GM23338 (cell line): ENCODE measurements at regions not wholly inside any gene's neighbourhood (a gene's known extent, or its start where the extent isn't known, plus 50 kb on each side); places are given as distances from the start of the nearest gene placed in this dataset.
A peak's percentile ranks its signal among the peaks of the same experiment; 100 is the strongest.

Experiments used
- ATAC-seq: fragments of 200-7000 bp; cut with Tn5 transposase; 3 replicates; pipeline ENCODE4 v1.9.1; 2020
- DNase-seq: peaks from one replicate; pipeline ENCODE4 v3.0.0-alpha.2; 2015; ENCODE audit warnings: low spot score
- H2AFZ ChIP-seq: fragments of 200-600 bp; sonication (generic); 2 replicates; pipeline ENCODE4 v1.8.0; 2016; ENCODE audit warnings: antibody characterized with exemption, mild to moderate bottlenecking, moderate library complexity
- H3F3A ChIP-seq: fragments of 200-600 bp; sonication (generic); replicated peaks from 2 replicates; pipeline ENCODE4 v1.8.0; 2017; ENCODE audit warnings: antibody characterized with exemption, mixed run types, low read depth
- H3K27ac ChIP-seq: fragments of 200-600 bp; sonication (generic); 2 replicates; pipeline ENCODE4 v1.6.1; 2016; ENCODE audit warnings: low read depth
- H3K27me3 ChIP-seq: fragments of 200-600 bp; sonication (generic); 2 replicates; pipeline ENCODE4 v1.8.0; 2016; ENCODE audit warnings: mild to moderate bottlenecking, mixed run types, moderate library complexity; ENCODE audit not compliant: insufficient read depth
- H3K36me3 ChIP-seq: fragments of 200-600 bp; sonication (generic); 2 replicates; pipeline ENCODE4 v1.8.0; 2016; ENCODE audit warnings: mild to moderate bottlenecking; ENCODE audit not compliant: insufficient read depth
- H3K4me1 ChIP-seq: fragments of 200-600 bp; sonication (generic); 2 replicates; pipeline ENCODE4 v1.8.0; 2016; ENCODE audit warnings: mild to moderate bottlenecking, moderate library complexity; ENCODE audit not compliant: insufficient read depth
- H3K4me2 ChIP-seq: fragments of 200-600 bp; sonication (generic); 2 replicates; pipeline ENCODE4 v1.7.1; 2017; ENCODE audit warnings: mixed run types
- H3K4me3 ChIP-seq: fragments of 200-600 bp; sonication (generic); 2 replicates; pipeline ENCODE4 v1.6.1; 2016; ENCODE audit warnings: mixed run types
- H3K79me2 ChIP-seq: fragments of 200-600 bp; sonication (generic); replicated peaks from 2 replicates; pipeline ENCODE4 v1.8.0; 2017; ENCODE audit warnings: mild to moderate bottlenecking; ENCODE audit not compliant: insufficient read depth
- H3K9me2 ChIP-seq: fragments of 200-600 bp; sonication (generic); 2 replicates; pipeline ENCODE4 v1.8.0; 2017; ENCODE audit not compliant: insufficient read depth
- H4K20me1 ChIP-seq: fragments of 200-600 bp; sonication (generic); replicated peaks from 2 replicates; pipeline ENCODE4 v1.8.0; 2017; ENCODE audit warnings: mild to moderate bottlenecking; ENCODE audit not compliant: insufficient read depth
- H3K27ac Mint-ChIP-seq: 2 replicates; pipeline ENCODE4 v1.8.0; 2020; ENCODE audit warnings: inconsistent platforms, mild to moderate bottlenecking, moderate library complexity, mixed read lengths
- H3K27me3 Mint-ChIP-seq: 3 replicates; pipeline ENCODE4 v1.8.0; 2022; ENCODE audit warnings: low read depth, mild to moderate bottlenecking, moderate library complexity, mixed read lengths, inconsistent platforms; ENCODE audit not compliant: insufficient read depth, poor library complexity
- H3K36me3 Mint-ChIP-seq: 3 replicates; pipeline ENCODE4 v1.8.0; 2021; ENCODE audit warnings: low read depth, mild to moderate bottlenecking, inconsistent platforms, moderate library complexity, mixed read lengths
- H3K4me1 Mint-ChIP-seq: 3 replicates; pipeline ENCODE4 v1.8.0; 2020; ENCODE audit warnings: mild to moderate bottlenecking, inconsistent platforms, mixed read lengths
- H3K4me3 Mint-ChIP-seq: 3 replicates; pipeline ENCODE4 v1.8.0; 2021; ENCODE audit warnings: moderate library complexity, mild to moderate bottlenecking, inconsistent platforms, mixed read lengths
- H3K9me3 Mint-ChIP-seq: 3 replicates; pipeline ENCODE4 v1.8.0; 2020; ENCODE audit warnings: moderate library complexity, mild to moderate bottlenecking, inconsistent platforms, mixed read lengths
- CREB1 ChIP-seq: fragments of 250-450 bp; sonication (Bioruptor Pico); IDR thresholded peaks from 2 replicates; pipeline ENCODE4 v1.5.0; 2020; ENCODE audit warnings: low read depth, mild to moderate bottlenecking, moderate library complexity
- CTCF ChIP-seq, 2 experiments: fragments of 200-600 bp in 1 of 2; sonication (generic) in 1 of 2; conservative IDR thresholded peaks; 2 replicates each; pipeline versions ENCODE4 v1.5.1 to v1.6.1; 2016 to 2017; ENCODE audit warnings: antibody characterized with exemption in 2 of 2, low read depth in 2 of 2, mild to moderate bottlenecking in 2 of 2, moderate library complexity in 1 of 2
- EZH2 ChIP-seq: fragments of 200-600 bp; sonication (generic); IDR thresholded peaks from one replicate; pipeline ENCODE4 v1.8.0; 2017; ENCODE audit warnings: antibody characterized with exemption, mild to moderate bottlenecking, low read depth; ENCODE audit not compliant: unreplicated experiment
- EZH2phosphoT487 ChIP-seq: fragments of 200-600 bp; sonication (generic); IDR thresholded peaks from one replicate; pipeline ENCODE4 v1.8.1; 2018; ENCODE audit warnings: antibody characterized with exemption; ENCODE audit not compliant: unreplicated experiment
- JUNB ChIP-seq: IDR thresholded peaks from one replicate; pipeline ENCODE4 v1.6.1; 2016; ENCODE audit warnings: antibody characterized with exemption; ENCODE audit not compliant: unreplicated experiment
- NANOG ChIP-seq: IDR thresholded peaks from 2 replicates; pipeline ENCODE4 v1.6.1; 2016; ENCODE audit warnings: antibody characterized with exemption, borderline replicate concordance
- POLR2AphosphoS5 ChIP-seq: IDR thresholded peaks from 2 replicates; pipeline ENCODE4 v1.6.1; 2016; ENCODE audit warnings: antibody characterized with exemption, low read depth
- ZNF114 ChIP-seq: fragments of 250-450 bp; sonication (Bioruptor Pico); IDR thresholded peaks from 2 replicates; pipeline ENCODE4 v1.5.0; 2020; ENCODE audit warnings: mild to moderate bottlenecking, moderate library complexity
- ZNF331 ChIP-seq: fragments of 250-450 bp; sonication (Bioruptor Pico); IDR thresholded peaks from 2 replicates; pipeline ENCODE4 v1.5.0; 2020; ENCODE audit warnings: low read depth, mild to moderate bottlenecking, moderate library complexity
- TF ChIP-seq, protein P1 (sequence below): IDR thresholded peaks from one replicate; pipeline ENCODE4 v1.6.1; 2018; ENCODE audit warnings: antibody characterized with exemption; ENCODE audit not compliant: unreplicated experiment
- TF ChIP-seq, protein P2 (sequence below): IDR thresholded peaks from 2 replicates; pipeline ENCODE4 v1.6.1; 2016; ENCODE audit warnings: antibody characterized with exemption
- TF ChIP-seq, protein P3 (sequence below): fragments of 250-450 bp; sonication (Bioruptor Pico); IDR thresholded peaks from 2 replicates; pipeline ENCODE4 v1.5.0; 2020; ENCODE audit warnings: mild to moderate bottlenecking, moderate library complexity

DNA sequence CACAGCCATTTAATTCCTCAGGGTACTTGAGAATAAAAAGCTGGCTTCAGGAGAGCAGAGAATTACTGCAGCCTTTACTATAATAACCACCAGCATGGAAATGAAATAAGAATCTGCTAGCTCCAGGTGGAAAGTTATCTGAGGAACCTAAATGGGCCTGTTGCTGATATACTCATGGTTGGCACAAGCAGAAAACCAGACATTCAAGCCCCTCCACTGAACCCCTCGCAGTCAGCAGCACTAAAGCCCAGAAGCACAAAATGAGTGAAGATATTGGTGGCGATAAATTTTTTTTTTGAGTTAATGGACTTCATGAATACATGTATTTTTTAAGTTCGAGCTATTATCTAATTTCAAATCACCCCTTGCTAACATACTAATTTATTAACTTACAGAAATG lies 303.9 kb upstream of the NRP1 start (continued):
- TF ChIP-seq CTCF (conservative IDR thresholded peaks at IDR 0.05; ENCODE audit: low read depth in 2 of 2), result no peak
- TF ChIP-seq, protein P1, sequence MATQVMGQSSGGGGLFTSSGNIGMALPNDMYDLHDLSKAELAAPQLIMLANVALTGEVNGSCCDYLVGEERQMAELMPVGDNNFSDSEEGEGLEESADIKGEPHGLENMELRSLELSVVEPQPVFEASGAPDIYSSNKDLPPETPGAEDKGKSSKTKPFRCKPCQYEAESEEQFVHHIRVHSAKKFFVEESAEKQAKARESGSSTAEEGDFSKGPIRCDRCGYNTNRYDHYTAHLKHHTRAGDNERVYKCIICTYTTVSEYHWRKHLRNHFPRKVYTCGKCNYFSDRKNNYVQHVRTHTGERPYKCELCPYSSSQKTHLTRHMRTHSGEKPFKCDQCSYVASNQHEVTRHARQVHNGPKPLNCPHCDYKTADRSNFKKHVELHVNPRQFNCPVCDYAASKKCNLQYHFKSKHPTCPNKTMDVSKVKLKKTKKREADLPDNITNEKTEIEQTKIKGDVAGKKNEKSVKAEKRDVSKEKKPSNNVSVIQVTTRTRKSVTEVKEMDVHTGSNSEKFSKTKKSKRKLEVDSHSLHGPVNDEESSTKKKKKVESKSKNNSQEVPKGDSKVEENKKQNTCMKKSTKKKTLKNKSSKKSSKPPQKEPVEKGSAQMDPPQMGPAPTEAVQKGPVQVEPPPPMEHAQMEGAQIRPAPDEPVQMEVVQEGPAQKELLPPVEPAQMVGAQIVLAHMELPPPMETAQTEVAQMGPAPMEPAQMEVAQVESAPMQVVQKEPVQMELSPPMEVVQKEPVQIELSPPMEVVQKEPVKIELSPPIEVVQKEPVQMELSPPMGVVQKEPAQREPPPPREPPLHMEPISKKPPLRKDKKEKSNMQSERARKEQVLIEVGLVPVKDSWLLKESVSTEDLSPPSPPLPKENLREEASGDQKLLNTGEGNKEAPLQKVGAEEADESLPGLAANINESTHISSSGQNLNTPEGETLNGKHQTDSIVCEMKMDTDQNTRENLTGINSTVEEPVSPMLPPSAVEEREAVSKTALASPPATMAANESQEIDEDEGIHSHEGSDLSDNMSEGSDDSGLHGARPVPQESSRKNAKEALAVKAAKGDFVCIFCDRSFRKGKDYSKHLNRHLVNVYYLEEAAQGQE, result no peak
- no peak for TF ChIP-seq JUNB
- TF ChIP-seq EZH2, result no peak
- TF ChIP-seq ZNF331 (CRISPR knock-in tag), result no peak
- no peak for TF ChIP-seq ZNF114
- no peak for TF ChIP-seq CREB1 (CRISPR knock-in tag)
- no peak for TF ChIP-seq NANOG

DNA sequence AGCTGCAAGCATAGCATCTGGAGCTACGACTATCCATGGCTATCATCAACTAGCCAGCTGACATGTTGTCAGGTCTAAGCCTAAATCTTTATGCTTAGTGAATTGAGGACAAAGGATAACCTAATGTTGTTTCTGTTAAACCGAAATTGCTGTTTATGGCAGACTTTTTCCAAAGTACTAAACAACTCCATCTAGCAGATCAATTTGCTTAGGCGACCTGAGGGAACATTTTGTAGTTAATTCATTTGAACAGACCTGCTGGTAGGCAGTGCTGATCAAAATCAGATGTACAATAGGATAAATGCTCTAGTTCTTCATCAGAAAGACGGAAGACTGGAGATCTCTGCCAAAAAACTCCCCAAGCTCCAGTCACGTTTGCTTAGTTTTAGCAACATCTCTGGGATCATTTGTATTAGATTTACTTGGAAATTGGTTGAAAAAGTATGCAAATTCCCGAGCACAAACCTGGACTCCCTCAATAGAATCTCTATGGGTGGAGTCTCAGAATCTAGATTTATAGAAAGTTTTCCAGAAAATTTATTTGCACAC lies 301.6 kb upstream of the NRP1 start:
- no peaks in the 10 kb centered on the region for H4K20me1 ChIP-seq
- TF ChIP-seq NANOG (no peak), CREB1 (CRISPR knock-in tag) (no peak), EZH2 (no peak), POLR2AphosphoS5 (no peak), EZH2phosphoT487 (no peak), ZNF114 (no peak), ZNF331 (CRISPR knock-in tag) (no peak), JUNB (no peak)
- TF ChIP-seq, protein P2, sequence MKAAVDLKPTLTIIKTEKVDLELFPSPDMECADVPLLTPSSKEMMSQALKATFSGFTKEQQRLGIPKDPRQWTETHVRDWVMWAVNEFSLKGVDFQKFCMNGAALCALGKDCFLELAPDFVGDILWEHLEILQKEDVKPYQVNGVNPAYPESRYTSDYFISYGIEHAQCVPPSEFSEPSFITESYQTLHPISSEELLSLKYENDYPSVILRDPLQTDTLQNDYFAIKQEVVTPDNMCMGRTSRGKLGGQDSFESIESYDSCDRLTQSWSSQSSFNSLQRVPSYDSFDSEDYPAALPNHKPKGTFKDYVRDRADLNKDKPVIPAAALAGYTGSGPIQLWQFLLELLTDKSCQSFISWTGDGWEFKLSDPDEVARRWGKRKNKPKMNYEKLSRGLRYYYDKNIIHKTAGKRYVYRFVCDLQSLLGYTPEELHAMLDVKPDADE, result no peak
- TF ChIP-seq, protein P3, sequence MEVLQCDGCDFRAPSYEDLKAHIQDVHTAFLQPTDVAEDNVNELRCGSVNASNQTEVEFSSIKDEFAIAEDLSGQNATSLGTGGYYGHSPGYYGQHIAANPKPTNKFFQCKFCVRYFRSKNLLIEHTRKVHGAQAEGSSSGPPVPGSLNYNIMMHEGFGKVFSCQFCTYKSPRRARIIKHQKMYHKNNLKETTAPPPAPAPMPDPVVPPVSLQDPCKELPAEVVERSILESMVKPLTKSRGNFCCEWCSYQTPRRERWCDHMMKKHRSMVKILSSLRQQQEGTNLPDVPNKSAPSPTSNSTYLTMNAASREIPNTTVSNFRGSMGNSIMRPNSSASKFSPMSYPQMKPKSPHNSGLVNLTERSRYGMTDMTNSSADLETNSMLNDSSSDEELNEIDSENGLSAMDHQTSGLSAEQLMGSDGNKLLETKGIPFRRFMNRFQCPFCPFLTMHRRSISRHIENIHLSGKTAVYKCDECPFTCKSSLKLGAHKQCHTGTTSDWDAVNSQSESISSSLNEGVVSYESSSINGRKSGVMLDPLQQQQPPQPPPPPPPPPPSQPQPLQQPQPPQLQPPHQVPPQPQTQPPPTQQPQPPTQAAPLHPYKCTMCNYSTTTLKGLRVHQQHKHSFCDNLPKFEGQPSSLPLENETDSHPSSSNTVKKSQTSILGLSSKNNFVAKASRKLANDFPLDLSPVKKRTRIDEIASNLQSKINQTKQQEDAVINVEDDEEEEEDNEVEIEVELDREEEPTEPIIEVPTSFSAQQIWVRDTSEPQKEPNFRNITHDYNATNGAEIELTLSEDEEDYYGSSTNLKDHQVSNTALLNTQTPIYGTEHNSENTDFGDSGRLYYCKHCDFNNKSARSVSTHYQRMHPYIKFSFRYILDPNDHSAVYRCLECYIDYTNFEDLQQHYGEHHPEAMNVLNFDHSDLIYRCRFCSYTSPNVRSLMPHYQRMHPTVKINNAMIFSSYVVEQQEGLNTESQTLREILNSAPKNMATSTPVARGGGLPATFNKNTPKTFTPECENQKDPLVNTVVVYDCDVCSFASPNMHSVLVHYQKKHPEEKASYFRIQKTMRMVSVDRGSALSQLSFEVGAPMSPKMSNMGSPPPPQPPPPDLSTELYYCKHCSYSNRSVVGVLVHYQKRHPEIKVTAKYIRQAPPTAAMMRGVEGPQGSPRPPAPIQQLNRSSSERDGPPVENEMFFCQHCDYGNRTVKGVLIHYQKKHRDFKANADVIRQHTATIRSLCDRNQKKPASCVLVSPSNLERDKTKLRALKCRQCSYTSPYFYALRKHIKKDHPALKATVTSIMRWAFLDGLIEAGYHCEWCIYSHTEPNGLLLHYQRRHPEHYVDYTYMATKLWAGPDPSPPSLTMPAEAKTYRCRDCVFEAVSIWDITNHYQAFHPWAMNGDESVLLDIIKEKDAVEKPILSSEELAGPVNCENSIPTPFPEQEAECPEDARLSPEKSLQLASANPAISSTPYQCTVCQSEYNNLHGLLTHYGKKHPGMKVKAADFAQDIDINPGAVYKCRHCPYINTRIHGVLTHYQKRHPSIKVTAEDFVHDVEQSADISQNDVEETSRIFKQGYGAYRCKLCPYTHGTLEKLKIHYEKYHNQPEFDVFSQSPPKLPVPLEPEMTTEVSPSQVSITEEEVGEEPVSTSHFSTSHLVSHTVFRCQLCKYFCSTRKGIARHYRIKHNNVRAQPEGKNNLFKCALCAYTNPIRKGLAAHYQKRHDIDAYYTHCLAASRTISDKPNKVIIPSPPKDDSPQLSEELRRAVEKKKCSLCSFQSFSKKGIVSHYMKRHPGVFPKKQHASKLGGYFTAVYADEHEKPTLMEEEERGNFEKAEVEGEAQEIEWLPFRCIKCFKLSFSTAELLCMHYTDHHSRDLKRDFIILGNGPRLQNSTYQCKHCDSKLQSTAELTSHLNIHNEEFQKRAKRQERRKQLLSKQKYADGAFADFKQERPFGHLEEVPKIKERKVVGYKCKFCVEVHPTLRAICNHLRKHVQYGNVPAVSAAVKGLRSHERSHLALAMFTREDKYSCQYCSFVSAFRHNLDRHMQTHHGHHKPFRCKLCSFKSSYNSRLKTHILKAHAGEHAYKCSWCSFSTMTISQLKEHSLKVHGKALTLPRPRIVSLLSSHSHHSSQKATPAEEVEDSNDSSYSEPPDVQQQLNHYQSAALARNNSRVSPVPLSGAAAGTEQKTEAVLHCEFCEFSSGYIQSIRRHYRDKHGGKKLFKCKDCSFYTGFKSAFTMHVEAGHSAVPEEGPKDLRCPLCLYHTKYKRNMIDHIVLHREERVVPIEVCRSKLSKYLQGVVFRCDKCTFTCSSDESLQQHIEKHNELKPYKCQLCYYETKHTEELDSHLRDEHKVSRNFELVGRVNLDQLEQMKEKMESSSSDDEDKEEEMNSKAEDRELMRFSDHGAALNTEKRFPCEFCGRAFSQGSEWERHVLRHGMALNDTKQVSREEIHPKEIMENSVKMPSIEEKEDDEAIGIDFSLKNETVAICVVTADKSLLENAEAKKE (CRISPR knock-in tag), result no peak

More for the DNA sequence above, 301.6 kb upstream of the NRP1 start:
- no peaks in the 10 kb centered on the region for H3K79me2 ChIP-seq
- Mint-ChIP-seq H3K27ac (no peak overlapping the region), H3K4me1 (no peaks in the 10 kb centered on the region; the same call in 2 of the 3 replicates), H3K9me3 (peaks cover 5% of the 10 kb centered on the region; the same call in 2 of the 3 replicates), H3K36me3 (no peaks in the 10 kb centered on the region; the same call in 2 of the 3 replicates), H3K27me3 (peaks cover 6% of the 10 kb centered on the region), H3K4me3 (no peak overlapping the region)
- no peaks in the 10 kb centered on the region for H3K27me3 ChIP-seq
- H3K4me3 ChIP-seq, result no peak overlapping the region
- peak overlapping the region; percentile 40; the same call in 1 of the 2 replicates for H2AFZ ChIP-seq
- DNase-seq, result no peak
- no peak for ATAC-seq
- H3K9me2 ChIP-seq, result peaks cover 11% of the 10 kb centered on the region
- no peak overlapping the region for H3K27ac ChIP-seq
- no peaks in the 10 kb centered on the region for H3K4me1 ChIP-seq
- H3F3A ChIP-seq, result no peaks in the 10 kb centered on the region
- H3K36me3 ChIP-seq, result no peaks in the 10 kb centered on the region
- H3K4me2 ChIP-seq, result no peak overlapping the region
